Gastroesophageal sphincter (tissue), 3 donors: ENCODE measurements at regions not wholly inside any gene's neighbourhood (a gene's known extent, or its start where the extent isn't known, plus 50 kb on each side); places are given as distances from the start of the nearest gene placed in this dataset.

ENCODE experiments used
- POLR2AphosphoS5 ChIP-seq: sonication (generic); formaldehyde crosslinking; IDR thresholded peaks from one replicate; pipeline ENCODE4 v1.6.1; 2017; ENCODE audit warnings: antibody characterized with exemption
- TF ChIP-seq, protein P1 (sequence below), 4 experiments: fragments of 200-600 bp in 2 of 4; fragments of 450-650 bp in 2 of 4; sonication (generic) in 1 of 4; IDR thresholded peaks; one replicate each; pipeline ENCODE4 v1.5.1; 2017 to 2019; ENCODE audit warnings: antibody characterized with exemption in 4 of 4, mild to moderate bottlenecking in 2 of 4, moderate library complexity in 2 of 4

DNA sequence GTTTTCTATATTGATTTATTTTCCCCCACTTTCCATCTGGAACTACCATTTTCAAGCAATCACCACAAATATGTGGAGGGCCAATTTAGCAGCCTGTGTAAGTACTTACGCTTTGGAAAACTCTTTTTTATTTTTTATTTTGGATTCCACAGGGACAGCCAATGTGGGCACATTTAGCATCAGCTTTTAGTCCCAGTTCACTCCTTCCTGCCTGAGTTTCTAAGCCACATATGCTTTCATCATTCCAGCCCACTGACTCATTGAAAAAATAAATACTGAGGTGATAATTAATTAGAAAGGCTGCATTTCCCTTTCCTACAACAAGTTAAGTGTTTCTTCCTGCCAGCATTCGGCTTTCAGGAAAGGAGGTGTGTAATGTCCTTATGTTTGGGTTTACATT, 76.8 kb downstream of the TMEM167A start:
- TF ChIP-seq, protein P1, sequence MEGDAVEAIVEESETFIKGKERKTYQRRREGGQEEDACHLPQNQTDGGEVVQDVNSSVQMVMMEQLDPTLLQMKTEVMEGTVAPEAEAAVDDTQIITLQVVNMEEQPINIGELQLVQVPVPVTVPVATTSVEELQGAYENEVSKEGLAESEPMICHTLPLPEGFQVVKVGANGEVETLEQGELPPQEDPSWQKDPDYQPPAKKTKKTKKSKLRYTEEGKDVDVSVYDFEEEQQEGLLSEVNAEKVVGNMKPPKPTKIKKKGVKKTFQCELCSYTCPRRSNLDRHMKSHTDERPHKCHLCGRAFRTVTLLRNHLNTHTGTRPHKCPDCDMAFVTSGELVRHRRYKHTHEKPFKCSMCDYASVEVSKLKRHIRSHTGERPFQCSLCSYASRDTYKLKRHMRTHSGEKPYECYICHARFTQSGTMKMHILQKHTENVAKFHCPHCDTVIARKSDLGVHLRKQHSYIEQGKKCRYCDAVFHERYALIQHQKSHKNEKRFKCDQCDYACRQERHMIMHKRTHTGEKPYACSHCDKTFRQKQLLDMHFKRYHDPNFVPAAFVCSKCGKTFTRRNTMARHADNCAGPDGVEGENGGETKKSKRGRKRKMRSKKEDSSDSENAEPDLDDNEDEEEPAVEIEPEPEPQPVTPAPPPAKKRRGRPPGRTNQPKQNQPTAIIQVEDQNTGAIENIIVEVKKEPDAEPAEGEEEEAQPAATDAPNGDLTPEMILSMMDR (IDR thresholded peaks at IDR 0.05) = no peak
- no peak for TF ChIP-seq POLR2AphosphoS5
